Activated CD8-positive, alpha-beta memory T cell treated with anti-CD3 and anti-CD28 coated beads for 4 hours (primary cell): ENCODE measurements at regions not wholly inside any gene's neighbourhood (a gene's known extent, or its start where the extent isn't known, plus 50 kb on each side); places are given as distances from the start of the nearest gene placed in this dataset.
"Not testable (repeated sequence)": the region's sequence is repeated elsewhere in the genome, so short reads cannot be mapped to it uniquely, and the experiment has no call there.

Experiments
- DNase-seq, 2 donors: peaks; one replicate each; pipeline ENCODE4 v3.0.0-alpha.2; 2020; ENCODE audit warnings: low read depth in 2 of 2

DNA sequence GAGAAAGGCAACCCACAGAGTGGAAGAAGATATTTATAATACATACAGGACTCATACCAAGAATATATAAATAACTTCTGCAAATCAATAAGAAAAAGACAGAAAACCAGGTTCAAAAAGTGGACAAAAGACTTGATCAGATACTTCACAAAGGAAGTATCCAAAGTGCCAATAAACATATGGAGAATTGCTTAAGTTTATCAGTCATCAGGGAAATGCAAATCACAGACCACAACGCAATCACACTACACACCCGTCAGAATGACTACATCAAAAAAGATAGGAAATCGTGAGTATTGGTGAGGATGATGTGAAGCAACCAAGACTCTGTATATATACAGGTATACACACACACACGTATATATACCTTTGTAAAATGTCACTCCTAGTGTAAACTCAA is 180.6 kb downstream of the FAM43A start:
- no peak for DNase-seq

GRCh38 chr3:194867270-194867983 is 181.7 kb downstream of the FAM43A start:
- DNase-seq, result no peak

GRCh38 chr3:194868831-194869230 is 183.1 kb downstream of the FAM43A start:
- DNase-seq, result no peak

- DNase-seq, result no peak
Measured at GRCh38 chr3:194869482-194870169, 183.9 kb downstream of the FAM43A start.

DNA sequence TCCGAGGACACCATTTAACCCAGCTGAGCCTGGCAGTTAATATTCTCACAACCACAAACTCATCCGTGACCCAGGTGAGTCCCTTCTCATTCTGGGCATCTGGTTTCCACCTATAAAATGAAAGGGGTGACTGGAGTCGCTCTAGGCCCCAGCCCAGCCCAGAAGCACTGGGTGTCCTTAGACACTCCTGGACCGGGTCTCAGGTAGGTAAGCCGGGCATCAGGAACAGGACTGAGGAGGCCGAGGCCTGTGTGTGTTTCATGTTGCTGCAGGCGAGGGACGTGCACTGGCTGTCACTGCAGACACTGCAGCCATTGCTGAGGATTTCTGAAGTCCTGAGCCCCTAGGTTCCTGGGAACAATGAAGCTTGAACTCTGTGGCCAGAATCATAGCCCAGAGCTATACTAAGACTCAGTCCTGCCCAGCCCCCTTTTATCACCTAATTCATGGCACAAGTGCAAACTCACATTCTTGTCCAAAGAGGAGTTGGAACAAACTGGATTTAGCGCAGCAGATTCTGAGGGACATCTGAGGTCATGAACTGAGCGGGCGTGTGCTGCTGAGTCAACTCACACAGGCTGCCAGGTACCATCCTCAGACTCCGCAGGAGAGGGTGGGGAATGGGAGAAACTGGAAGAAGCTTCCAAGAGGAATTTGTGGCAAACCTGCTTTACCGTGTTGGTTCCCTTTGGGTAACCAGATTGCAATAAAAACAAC is 184.9 kb downstream of the FAM43A start:
- no peak for DNase-seq

DNA sequence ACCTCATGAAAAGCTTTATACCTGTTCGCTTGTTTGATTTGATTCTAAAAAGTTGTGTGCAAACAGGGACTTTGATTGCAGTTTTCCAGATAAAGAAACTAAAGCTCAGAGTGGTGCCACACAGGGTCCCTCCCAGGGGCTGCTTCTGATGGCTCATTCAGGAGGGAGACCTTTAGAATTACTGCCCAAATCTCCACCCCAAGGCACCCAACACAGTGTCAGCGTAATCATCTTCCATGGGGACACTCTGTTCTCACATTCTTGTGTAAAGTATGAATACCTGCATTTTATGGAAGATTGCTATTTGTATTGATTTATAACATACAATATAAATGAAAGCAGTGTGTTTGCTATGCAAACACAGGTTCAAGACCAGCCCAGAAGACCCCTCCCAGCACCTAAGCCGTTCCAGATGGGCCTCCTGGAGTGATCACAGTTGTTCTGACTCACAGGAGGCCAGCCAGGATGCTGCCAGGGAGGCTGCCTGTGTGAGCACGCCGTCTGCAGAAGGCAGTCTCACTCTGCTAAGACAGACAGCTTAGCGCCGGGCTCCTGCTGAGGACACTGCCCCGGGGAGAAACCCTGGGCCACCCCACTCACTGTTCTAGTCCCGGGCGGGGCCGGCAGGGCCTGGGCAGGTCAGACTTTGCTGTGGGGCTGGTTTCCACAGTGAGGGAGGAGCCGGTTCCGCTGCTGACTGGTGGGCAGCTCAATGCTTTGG is 185.6 kb downstream of the FAM43A start:
- no peak for DNase-seq

- no peak for DNase-seq
Measured at GRCh38 chr3:194871864-194872668, 186.4 kb downstream of the FAM43A start.

GRCh38 chr3:194872669-194872977 is 186.9 kb downstream of the FAM43A start:
- no peak for DNase-seq

GRCh38 chr3:194873474-194873873 is 187.8 kb downstream of the FAM43A start:
- DNase-seq, result not testable (repeated sequence)

- DNase-seq, result no peak
Measured at GRCh38 chr3:194874206-194874605, 188.5 kb downstream of the FAM43A start.

DNA sequence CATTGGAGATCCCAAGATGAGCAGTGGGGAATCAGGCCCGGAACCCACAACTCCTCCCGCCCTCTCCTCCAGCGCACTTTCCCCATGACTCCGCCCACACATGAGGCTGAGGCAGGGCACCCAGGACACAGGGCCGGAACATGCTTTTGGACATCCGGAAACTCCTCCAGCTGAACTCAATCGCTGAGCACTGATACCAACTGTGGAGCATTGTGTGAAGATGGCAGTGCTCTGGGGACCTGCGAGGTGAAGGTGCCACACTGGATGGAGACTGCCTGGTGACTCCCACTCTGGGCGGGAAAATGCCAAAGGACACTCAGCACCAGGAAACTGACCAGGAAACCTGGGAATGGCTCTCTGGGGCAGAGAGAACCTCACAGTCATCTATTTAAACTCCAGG is 189.1 kb downstream of the FAM43A start:
- no peak for DNase-seq

- no peak for DNase-seq
Measured at GRCh38 chr3:194875581-194876402, 190.1 kb downstream of the FAM43A start.

- no peak for DNase-seq
Measured at GRCh38 chr3:194876403-194877095, 190.9 kb downstream of the FAM43A start.

- DNase-seq, result no peak
Measured at GRCh38 chr3:194877291-194878119, 191.8 kb downstream of the FAM43A start.

DNA sequence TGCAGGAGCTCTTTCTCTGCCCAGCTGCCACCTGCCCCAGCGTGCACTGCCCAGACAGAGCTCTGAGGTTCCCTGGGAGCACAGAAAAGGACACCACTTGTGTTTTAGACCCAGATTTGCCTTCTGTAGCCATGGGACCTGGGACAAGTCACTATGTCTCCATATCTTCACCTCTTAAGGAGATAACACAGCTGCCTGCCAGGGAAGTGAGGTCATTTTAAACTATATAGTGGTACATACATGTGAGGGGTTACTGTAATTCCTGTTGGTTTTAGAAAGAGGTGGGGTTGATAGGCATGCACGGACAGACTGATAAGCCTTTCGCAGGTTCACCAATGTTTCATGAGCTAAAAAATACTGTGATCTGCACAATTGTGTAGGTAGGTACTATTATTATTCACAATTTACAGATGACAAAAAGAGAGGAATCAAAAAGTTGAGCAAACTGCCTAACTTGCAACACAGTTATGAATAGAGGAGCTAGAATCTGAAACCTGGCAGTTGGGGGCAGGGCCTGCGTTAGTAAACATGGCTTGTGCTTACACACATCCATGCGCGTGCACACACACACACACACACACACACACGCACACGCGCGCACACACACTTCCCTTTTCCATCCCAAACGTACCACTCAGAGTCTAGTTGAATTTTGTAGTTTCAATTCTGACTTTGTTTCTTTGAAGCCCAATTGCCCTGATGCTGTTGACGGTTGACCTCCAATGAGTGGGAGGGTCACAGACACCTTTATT is 193.6 kb downstream of the FAM43A start:
- no peak for DNase-seq

DNA sequence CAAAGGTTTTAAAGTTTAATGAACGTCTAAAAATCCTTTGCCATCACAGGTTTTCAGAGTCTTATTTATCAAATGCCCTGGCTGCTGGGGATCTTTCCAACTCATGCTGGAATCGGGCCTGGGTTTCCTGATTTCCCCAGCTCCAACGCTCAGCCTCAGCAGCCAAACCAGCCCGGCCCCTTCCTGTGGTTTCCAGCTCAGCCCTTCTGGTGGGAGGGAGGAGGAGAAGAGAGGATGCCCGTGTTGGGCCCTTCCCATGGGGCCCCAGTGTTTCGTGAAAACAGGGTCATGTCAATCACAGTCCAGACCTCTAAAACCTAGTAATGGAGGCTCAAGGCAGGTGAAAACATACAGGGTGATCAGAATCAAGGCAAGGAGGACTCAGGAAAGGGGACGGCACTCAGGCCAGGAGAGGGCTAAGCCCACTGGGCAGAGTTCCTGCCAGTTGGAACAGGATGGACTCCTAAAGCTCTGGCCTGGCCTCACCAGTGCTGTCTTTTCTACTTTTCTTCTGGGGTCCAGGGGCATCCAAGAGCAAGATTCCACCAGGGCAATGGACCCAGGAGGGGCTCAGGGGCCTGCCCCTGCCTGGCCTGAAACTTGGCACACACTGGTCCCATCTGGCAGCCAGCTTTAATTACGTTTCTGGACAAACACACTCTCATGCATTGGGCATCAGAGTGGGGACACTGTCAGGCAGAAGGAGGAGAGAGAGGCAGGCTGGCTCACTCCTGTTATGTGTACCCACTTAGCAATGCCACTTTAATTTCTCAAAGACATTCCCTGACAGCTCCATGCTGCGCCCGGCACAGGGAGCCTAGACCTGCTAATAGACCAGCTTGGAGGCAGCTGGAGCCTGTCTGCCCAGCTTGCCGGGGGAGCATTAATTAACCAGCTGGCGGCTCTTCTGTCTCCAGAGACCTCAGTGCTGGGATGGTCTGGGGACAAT is 194.6 kb downstream of the FAM43A start:
- DNase-seq, result no peak
